HG03439 (cell line): ENCODE measurements at regions not wholly inside any gene's neighbourhood (a gene's known extent, or its start where the extent isn't known, plus 50 kb on each side); places are given as distances from the start of the nearest gene placed in this dataset.

ENCODE experiments used
- ATAC-seq: cut with Tn5 transposase; IDR thresholded peaks from one replicate; pipeline ENCODE4 v1.9.1; 2021; ENCODE audit warnings: mild to moderate bottlenecking, moderate library complexity; ENCODE audit not compliant: unreplicated experiment

- no peak for ATAC-seq
Measured at GRCh38 chr6:101286146-101286545, 107.4 kb upstream of the GRIK2 start.

- no peak for ATAC-seq
Measured at GRCh38 chr6:101290346-101290745, 103.2 kb upstream of the GRIK2 start.

- no peak for ATAC-seq
Measured at GRCh38 chr6:101294051-101294638, 99.4 kb upstream of the GRIK2 start.

- no peak for ATAC-seq
Measured at GRCh38 chr6:101294676-101295075, 98.8 kb upstream of the GRIK2 start.

- no peak for ATAC-seq
Measured at GRCh38 chr6:101296169-101296960, 97.1 kb upstream of the GRIK2 start.

GRCh38 chr6:101302593-101302992, 90.9 kb upstream of the GRIK2 start:
- no peak for ATAC-seq

- ATAC-seq = no peak
Measured at GRCh38 chr6:101303495-101303894, 90.0 kb upstream of the GRIK2 start.

- ATAC-seq = no peak
Measured at GRCh38 chr6:101312652-101313051, 80.9 kb upstream of the GRIK2 start.

GRCh38 chr6:101322921-101323320, 70.6 kb upstream of the GRIK2 start:
- ATAC-seq = no peak

GRCh38 chr6:101326411-101326810, 67.1 kb upstream of the GRIK2 start:
- ATAC-seq = no peak

GRCh38 chr6:101341926-101342325, 51.6 kb upstream of the GRIK2 start:
- ATAC-seq = no peak
